HepG2 (cell line): ENCODE measurements at regions not wholly inside any gene's neighbourhood (a gene's known extent, or its start where the extent isn't known, plus 50 kb on each side); places are given as distances from the start of the nearest gene placed in this dataset.

Experiments used
- ATAC-seq: fragments of 200-7000 bp; cut with Tn5 transposase; 3 replicates; pipeline ENCODE4 v1.9.1; 2020; ENCODE audit warnings: mild to moderate bottlenecking, moderate library complexity
- BruUV-seq: library from RNA; stranded (reverse); fragments of 400-500 nt; replicated peaks from 2 replicates; lab custom pipeline; 2021; lab: Mats Ljungman, UMichigan
- CTCF ChIA-PET: fragments of 300-600 bp; formaldehyde crosslinking; extraction: SDS; loops from one replicate; lab custom pipeline; 2021; ENCODE audit warnings: low total read pairs, inconsistent platforms, low intra/inter-chr PET ratio; lab: Yijun Ruan, JAX
- POLR2A ChIA-PET: fragments of 350-600 bp; sonication (Branson Sonifier 250); formaldehyde crosslinking; loops from one replicate; lab custom pipeline; 2020; ENCODE audit warnings: antibody characterized with exemption, inconsistent platforms; lab: Yijun Ruan, JAX
- DNase-seq: peaks from one replicate; pipeline ENCODE4 v3.0.0-alpha.2; 2015; ENCODE audit warnings: low spot score
- FAIRE-seq: peaks from 3 replicates; lab custom pipeline; 2011; peaks lifted over from hg19 to GRCh38; lab: Jason Lieb, UNC
- H2AFZ ChIP-seq: one replicate; pipeline ENCODE4 v1.6.1; 2011; ENCODE audit warnings: low read length, inconsistent platforms
- H3K27ac ChIP-seq: fragments of 300-600 bp; 3 replicates; pipeline ENCODE4 v1.8.0; 2011; ENCODE audit warnings: mixed run types, mild to moderate bottlenecking, mixed read lengths, low read length, inconsistent platforms; ENCODE audit not compliant: insufficient read depth; ENCODE audit errors: extremely low read length
- H3K27me3 ChIP-seq, 2 experiments: fragments of 200-600 bp in 1 of 2; 2 replicates in 1 of 2; 3 replicates in 1 of 2; pipeline versions ENCODE4 v1.6.0 to v1.8.0; 2011; ENCODE audit warnings: low read length in 2 of 2, mild to moderate bottlenecking in 2 of 2, moderate library complexity in 2 of 2, inconsistent platforms in 1 of 2; ENCODE audit not compliant: insufficient read depth in 2 of 2, control insufficient read depth in 1 of 2
- H3K36me3 ChIP-seq, 2 experiments: fragments of 200-600 bp in 1 of 2; replicated peaks in 1 of 2; 2 replicates in 1 of 2; 3 replicates in 1 of 2; pipeline versions ENCODE4 v1.5.1 to v1.8.0; 2011; ENCODE audit warnings: low read length in 2 of 2, inconsistent platforms in 1 of 2; ENCODE audit not compliant: insufficient read depth in 2 of 2, control insufficient read depth in 1 of 2
- H3K4me1 ChIP-seq: 2 replicates; pipeline ENCODE4 v1.5.1; 2012; ENCODE audit warnings: low read length, inconsistent platforms; ENCODE audit not compliant: insufficient read depth
- H3K4me2 ChIP-seq: 2 replicates; pipeline ENCODE4 v1.6.0; 2011; ENCODE audit warnings: low read depth, low read length, inconsistent platforms
- H3K4me3 ChIP-seq, 3 experiments: fragments of 200-600 bp in 1 of 3; sonication (generic), shearing (Covaris generic) in 1 of 3; replicated peaks in 1 of 3; 2 replicates each; pipeline ENCODE4 v1.5.1; 2011 to 2016; ENCODE audit warnings: low read length in 3 of 3, inconsistent platforms in 2 of 3, low read depth in 2 of 3, mild to moderate bottlenecking in 2 of 3, control low read depth in 1 of 3, mixed read lengths in 1 of 3; ENCODE audit not compliant: insufficient read depth in 1 of 3
- H3K79me2 ChIP-seq: one replicate; pipeline ENCODE4 v1.6.1; 2011; ENCODE audit warnings: low read length, inconsistent platforms; ENCODE audit not compliant: insufficient read depth
- H3K9ac ChIP-seq: 2 replicates; pipeline ENCODE4 v1.6.0; 2011; ENCODE audit warnings: mild to moderate bottlenecking, low read depth, low read length, inconsistent platforms; ENCODE audit not compliant: insufficient read depth
- H3K9me3 ChIP-seq: 2 replicates; pipeline ENCODE4 v1.5.1; 2012; ENCODE audit warnings: mild to moderate bottlenecking, low read length
- H4K20me1 ChIP-seq: 2 replicates; pipeline ENCODE4 v1.6.0; 2011; ENCODE audit warnings: inconsistent platforms, mild to moderate bottlenecking, low read length, moderate library complexity; ENCODE audit not compliant: insufficient read depth
- MAFK ChIP-seq, 2 experiments: IDR thresholded peaks in 1 of 2; conservative IDR thresholded peaks in 1 of 2; 2 replicates each; pipeline ENCODE4 v1.6.1; 2011; ENCODE audit warnings: improper control_type of control experiment in 2 of 2, low read length in 2 of 2
- TBL1XR1 ChIP-seq: fragments of 150-350 bp; IDR thresholded peaks from 2 replicates; pipeline ENCODE4 v1.6.1; 2014; ENCODE audit warnings: borderline replicate concordance, low read length; ENCODE audit not compliant: partially characterized antibody
- TFDP2 ChIP-seq: sonication (generic); formaldehyde crosslinking; IDR thresholded peaks from 2 replicates; pipeline ENCODE4 v1.4.0; 2020; ENCODE audit warnings: missing genetic modification reagents
- ZNF224 ChIP-seq: sonication (generic); formaldehyde crosslinking; IDR thresholded peaks from 2 replicates; pipeline ENCODE4 v1.5.0; 2020; ENCODE audit warnings: mild to moderate bottlenecking, missing genetic modification reagents
- ZNF597 ChIP-seq: sonication (generic); formaldehyde crosslinking; IDR thresholded peaks from 2 replicates; pipeline ENCODE4 v1.5.0; 2020; ENCODE audit warnings: missing genetic modification reagents
- WGBS: methylation state at CpG from one replicate; pipeline ENCODE4 v1.1.6; 2017; ENCODE audit warnings: low lambda C conversion rate; 5-methylcytosine and 5-hydroxymethylcytosine counted together
- in situ Hi-C: cut with HindIII; loops from 2 replicates; pipeline ENCODE4 v1.10.0; 2017; ENCODE audit warnings: low pct_unique_long_range_greater_than_20kb; ENCODE audit not compliant: extremely low pct_ligation_motif_present
- intact Hi-C: fragments of 100-400 bp; cut with micrococcal nuclease; formaldehyde crosslinking; loops from one replicate; pipeline ENCODE4 v1.10.0; 2022; ENCODE audit not compliant: unreplicated experiment
- TF ChIP-seq, protein P1 (sequence below): IDR thresholded peaks from 2 replicates; pipeline ENCODE4 v1.6.1; 2012; ENCODE audit warnings: low read length, improper control_type of control experiment

DNA sequence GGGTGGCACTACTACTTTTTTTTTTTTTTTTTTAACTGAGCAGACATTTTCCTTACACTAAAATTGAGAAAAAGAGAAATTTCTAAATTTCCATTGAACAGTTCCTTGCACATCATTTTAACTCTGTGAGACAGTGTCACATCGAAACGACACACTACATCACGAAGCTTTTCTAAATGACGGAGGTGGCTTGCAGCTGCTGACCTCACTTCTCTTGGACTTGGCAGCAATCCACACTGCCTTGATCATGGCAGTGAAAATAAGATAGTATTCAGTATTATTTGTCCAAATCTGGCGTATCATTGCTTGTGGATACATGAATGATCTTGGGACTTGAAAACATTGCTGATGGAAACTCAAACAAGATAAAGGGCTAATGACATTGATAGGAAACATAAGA is 80.3 kb upstream of the CYYR1 start (continued):
- TF ChIP-seq ZNF597 (CRISPR knock-in tag) = no peak
- TF ChIP-seq, all 625 proteins: peak for 0

- no peaks in the 10 kb centered on the region for H3K36me3 ChIP-seq
- POLR2A ChIA-PET = no interaction called here
- no peak for FAIRE-seq
- WGBS = 0% methylated on average over 1 of the region's 1 CpG
- intact Hi-C loops = no loop called here
- in situ Hi-C loops = no loop called here
- no peaks in the 10 kb centered on the region for H3K79me2 ChIP-seq
- H3K27me3 ChIP-seq = no peaks in the 10 kb centered on the region
- ATAC-seq = no peak
- H3K4me3 ChIP-seq = no peak overlapping the region
- CTCF ChIA-PET = no interaction called here
- TF ChIP-seq MAFK (conservative IDR thresholded peaks at IDR 0.05 in 1 of 2, IDR thresholded peaks at IDR 0.05 in 1 of 2; ENCODE audit: low read length in 2 of 2) (peak in 1 of 2 experiments; percentile 18; a peak in 1 of 4 replicates), TBL1XR1 (no peak), ZNF224 (CRISPR knock-in tag) (no peak), TFDP2 (CRISPR knock-in tag) (no peak)
- TF ChIP-seq, protein P1, sequence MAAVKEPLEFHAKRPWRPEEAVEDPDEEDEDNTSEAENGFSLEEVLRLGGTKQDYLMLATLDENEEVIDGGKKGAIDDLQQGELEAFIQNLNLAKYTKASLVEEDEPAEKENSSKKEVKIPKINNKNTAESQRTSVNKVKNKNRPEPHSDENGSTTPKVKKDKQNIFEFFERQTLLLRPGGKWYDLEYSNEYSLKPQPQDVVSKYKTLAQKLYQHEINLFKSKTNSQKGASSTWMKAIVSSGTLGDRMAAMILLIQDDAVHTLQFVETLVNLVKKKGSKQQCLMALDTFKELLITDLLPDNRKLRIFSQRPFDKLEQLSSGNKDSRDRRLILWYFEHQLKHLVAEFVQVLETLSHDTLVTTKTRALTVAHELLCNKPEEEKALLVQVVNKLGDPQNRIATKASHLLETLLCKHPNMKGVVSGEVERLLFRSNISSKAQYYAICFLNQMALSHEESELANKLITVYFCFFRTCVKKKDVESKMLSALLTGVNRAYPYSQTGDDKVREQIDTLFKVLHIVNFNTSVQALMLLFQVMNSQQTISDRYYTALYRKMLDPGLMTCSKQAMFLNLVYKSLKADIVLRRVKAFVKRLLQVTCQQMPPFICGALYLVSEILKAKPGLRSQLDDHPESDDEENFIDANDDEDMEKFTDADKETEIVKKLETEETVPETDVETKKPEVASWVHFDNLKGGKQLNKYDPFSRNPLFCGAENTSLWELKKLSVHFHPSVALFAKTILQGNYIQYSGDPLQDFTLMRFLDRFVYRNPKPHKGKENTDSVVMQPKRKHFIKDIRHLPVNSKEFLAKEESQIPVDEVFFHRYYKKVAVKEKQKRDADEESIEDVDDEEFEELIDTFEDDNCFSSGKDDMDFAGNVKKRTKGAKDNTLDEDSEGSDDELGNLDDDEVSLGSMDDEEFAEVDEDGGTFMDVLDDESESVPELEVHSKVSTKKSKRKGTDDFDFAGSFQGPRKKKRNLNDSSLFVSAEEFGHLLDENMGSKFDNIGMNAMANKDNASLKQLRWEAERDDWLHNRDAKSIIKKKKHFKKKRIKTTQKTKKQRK = no peak
- no peak for DNase-seq
- H4K20me1 ChIP-seq = no peaks in the 10 kb centered on the region
- no peak overlapping the region for H3K9ac ChIP-seq
- no peaks in the 10 kb centered on the region for H3K4me1 ChIP-seq
- no peak overlapping the region for H2AFZ ChIP-seq
- no peak overlapping the region for H3K27ac ChIP-seq
- no peak overlapping the region for H3K4me2 ChIP-seq
- peaks cover 77% of the 10 kb centered on the region for H3K9me3 ChIP-seq
- no TSS peak for BruUV-seq
These were observed 79.8 kb upstream of the CYYR1 start for GRCh38 chr21:26652854-26653253.
